ENCODE measurements at regions not wholly inside any gene's neighbourhood (a gene's known extent, or its start where the extent isn't known, plus 50 kb on each side); places are given as distances from the start of the nearest gene placed in this dataset.

DNA sequence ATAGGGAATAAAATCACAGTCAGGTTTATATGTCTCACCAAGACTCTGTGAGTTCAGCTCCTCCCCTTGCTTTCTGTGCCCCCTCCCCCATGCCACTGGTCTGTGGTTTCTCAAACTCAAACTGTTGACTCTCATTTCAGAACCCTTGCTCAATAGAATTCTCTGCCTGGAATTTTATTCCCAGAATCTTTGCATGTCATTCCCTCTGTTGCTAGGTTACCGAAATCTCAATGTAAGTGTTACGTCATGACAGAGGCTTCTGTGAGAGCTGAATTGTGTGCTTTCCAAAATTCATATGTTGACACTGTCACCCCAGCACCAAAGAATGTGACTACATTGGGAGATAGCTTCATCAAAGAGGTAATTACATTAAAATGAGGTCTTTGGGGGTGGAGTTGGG is 1938.8 kb downstream of the TP53TG3F start:
- no peak for DNase-seq (ENCODE audit: low read depth)
- Histone ChIP-seq H2AFZ (ENCODE audit: low read depth, low read length) (no peak overlapping the region), H3K79me2 (ENCODE audit: insufficient read depth, low read length) (no peaks in the 10 kb centered on the region), H3K4me1 (ENCODE audit: insufficient read depth, low read length) (no peaks in the 10 kb centered on the region), H3K27ac (ENCODE audit: low read depth, low read length) (no peak overlapping the region), H3K36me3 (ENCODE audit: insufficient read depth, low read length) (no peaks in the 10 kb centered on the region), H3K4me3 (ENCODE audit: insufficient read depth, low read depth, low read length) (no peak overlapping the region), H3K4me2 (ENCODE audit: low read length) (no peak overlapping the region), H4K20me1 (ENCODE audit: insufficient read depth, low read length) (no peaks in the 10 kb centered on the region), H3K9ac (ENCODE audit: low read length) (no peak overlapping the region), H3K9me3 (ENCODE audit: insufficient read depth, low read depth, low read length) (peaks cover 33% of the 10 kb centered on the region), H3K27me3 (ENCODE audit: insufficient read depth, low read length) (no peaks in the 10 kb centered on the region)
- Mint-ChIP-seq H3K4me3 (ENCODE audit: unreplicated experiment) (no peak overlapping the region), H3K27me3 (ENCODE audit: low read depth, unreplicated experiment) (no peaks in the 10 kb centered on the region), H3K9me3 (ENCODE audit: unreplicated experiment) (peaks cover 14% of the 10 kb centered on the region), H3K36me3 (ENCODE audit: low read depth, unreplicated experiment) (peaks cover 2% of the 10 kb centered on the region), H3K4me1 (ENCODE audit: low read depth, unreplicated experiment) (no peaks in the 10 kb centered on the region), H3K27ac (ENCODE audit: unreplicated experiment) (no peak overlapping the region)
- TF ChIP-seq, protein P1, sequence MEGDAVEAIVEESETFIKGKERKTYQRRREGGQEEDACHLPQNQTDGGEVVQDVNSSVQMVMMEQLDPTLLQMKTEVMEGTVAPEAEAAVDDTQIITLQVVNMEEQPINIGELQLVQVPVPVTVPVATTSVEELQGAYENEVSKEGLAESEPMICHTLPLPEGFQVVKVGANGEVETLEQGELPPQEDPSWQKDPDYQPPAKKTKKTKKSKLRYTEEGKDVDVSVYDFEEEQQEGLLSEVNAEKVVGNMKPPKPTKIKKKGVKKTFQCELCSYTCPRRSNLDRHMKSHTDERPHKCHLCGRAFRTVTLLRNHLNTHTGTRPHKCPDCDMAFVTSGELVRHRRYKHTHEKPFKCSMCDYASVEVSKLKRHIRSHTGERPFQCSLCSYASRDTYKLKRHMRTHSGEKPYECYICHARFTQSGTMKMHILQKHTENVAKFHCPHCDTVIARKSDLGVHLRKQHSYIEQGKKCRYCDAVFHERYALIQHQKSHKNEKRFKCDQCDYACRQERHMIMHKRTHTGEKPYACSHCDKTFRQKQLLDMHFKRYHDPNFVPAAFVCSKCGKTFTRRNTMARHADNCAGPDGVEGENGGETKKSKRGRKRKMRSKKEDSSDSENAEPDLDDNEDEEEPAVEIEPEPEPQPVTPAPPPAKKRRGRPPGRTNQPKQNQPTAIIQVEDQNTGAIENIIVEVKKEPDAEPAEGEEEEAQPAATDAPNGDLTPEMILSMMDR (IDR thresholded peaks at IDR 0.05; ENCODE audit: insufficient read depth, low read depth, low read length), result no peak
- TF ChIP-seq EZH2 (IDR thresholded peaks at IDR 0.05; ENCODE audit: insufficient read depth, low read length), result no peak
- FAIRE-seq, result no peak

DNA sequence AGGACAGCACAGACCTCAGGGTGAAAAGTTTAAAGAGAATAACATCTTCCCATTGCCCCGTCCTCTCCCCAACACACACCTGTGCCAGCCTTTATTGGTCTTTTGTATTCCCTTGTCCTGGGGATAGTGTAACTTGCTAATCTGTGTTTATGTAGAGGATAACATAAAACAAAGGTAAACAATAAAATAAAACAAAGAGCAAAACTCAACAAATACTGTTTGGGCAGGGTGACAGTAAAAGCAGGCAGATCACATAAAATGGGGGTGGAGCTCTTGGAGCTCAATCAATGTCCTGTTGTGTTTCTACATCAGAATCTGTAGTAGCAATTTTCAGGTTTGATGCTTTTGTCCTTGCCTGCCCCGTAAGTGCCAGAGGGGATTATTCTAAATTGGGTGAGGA is 1939.7 kb downstream of the TP53TG3F start:
- TF ChIP-seq, protein P1 (IDR thresholded peaks at IDR 0.05; ENCODE audit: insufficient read depth, low read depth, low read length), result no peak
- TF ChIP-seq EZH2 (IDR thresholded peaks at IDR 0.05; ENCODE audit: insufficient read depth, low read length), result no peak
- H3K27ac Mint-ChIP-seq (ENCODE audit: unreplicated experiment), result no peak overlapping the region
- peaks cover 23% of the 10 kb centered on the region for H3K9me3 ChIP-seq (ENCODE audit: insufficient read depth, low read depth, low read length)
- H3K79me2 ChIP-seq (ENCODE audit: insufficient read depth, low read length), result no peaks in the 10 kb centered on the region
- H3K27me3 ChIP-seq (ENCODE audit: insufficient read depth, low read length), result no peaks in the 10 kb centered on the region
- H3K27me3 Mint-ChIP-seq (ENCODE audit: low read depth, unreplicated experiment), result no peaks in the 10 kb centered on the region
- no peaks in the 10 kb centered on the region for H3K4me1 Mint-ChIP-seq (ENCODE audit: low read depth, unreplicated experiment)
- H3K4me3 Mint-ChIP-seq (ENCODE audit: unreplicated experiment), result no peak overlapping the region
- H3K27ac ChIP-seq (ENCODE audit: low read depth, low read length), result no peak overlapping the region
- no peaks in the 10 kb centered on the region for H3K36me3 Mint-ChIP-seq (ENCODE audit: low read depth, unreplicated experiment)
- no peak overlapping the region for H2AFZ ChIP-seq (ENCODE audit: low read depth, low read length)
- no peaks in the 10 kb centered on the region for H3K4me1 ChIP-seq (ENCODE audit: insufficient read depth, low read length)
- DNase-seq (ENCODE audit: low read depth), result no peak
- no peak overlapping the region for H3K4me2 ChIP-seq (ENCODE audit: low read length)
- no peak overlapping the region for H3K4me3 ChIP-seq (ENCODE audit: insufficient read depth, low read depth, low read length)
- H3K9me3 Mint-ChIP-seq (ENCODE audit: unreplicated experiment), result peaks cover 12% of the 10 kb centered on the region
- FAIRE-seq, result no peak
- H4K20me1 ChIP-seq (ENCODE audit: insufficient read depth, low read length), result no peaks in the 10 kb centered on the region
- no peak overlapping the region for H3K9ac ChIP-seq (ENCODE audit: low read length)
- H3K36me3 ChIP-seq (ENCODE audit: insufficient read depth, low read length), result no peaks in the 10 kb centered on the region

DNA sequence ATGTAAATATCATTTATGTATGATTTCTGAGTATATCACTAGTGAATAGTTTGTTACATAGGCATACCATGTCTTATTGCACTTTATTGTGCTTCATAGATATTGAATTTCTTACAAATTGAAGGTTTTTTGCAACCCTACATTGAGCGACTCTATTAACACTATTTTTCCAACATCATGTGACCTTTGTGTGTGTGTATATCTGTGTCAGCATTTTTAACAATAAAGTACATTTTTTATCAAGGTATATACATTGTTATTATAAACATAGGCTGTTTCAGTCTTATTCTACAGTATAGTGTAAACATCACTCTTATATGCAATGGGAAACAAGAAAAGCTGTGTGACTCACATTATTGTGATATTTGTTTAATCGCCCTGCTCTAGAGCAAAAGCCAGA is 1944.9 kb downstream of the TP53TG3F start:
- no peak for FAIRE-seq

More for the DNA sequence above, 1944.9 kb downstream of the TP53TG3F start:
- no peak overlapping the region for H3K27ac ChIP-seq (ENCODE audit: low read depth, low read length)
- H2AFZ ChIP-seq (ENCODE audit: low read depth, low read length), result no peak overlapping the region
- H3K9ac ChIP-seq (ENCODE audit: low read length), result no peak overlapping the region
- H3K9me3 ChIP-seq (ENCODE audit: insufficient read depth, low read depth, low read length), result peaks cover 22% of the 10 kb centered on the region
- no peaks in the 10 kb centered on the region for H3K79me2 ChIP-seq (ENCODE audit: insufficient read depth, low read length)
- no peak overlapping the region for H3K27ac Mint-ChIP-seq (ENCODE audit: unreplicated experiment)
- no peaks in the 10 kb centered on the region for H3K4me1 Mint-ChIP-seq (ENCODE audit: low read depth, unreplicated experiment)
- no peak overlapping the region for H3K4me3 Mint-ChIP-seq (ENCODE audit: unreplicated experiment)
- TF ChIP-seq, protein P1 (IDR thresholded peaks at IDR 0.05; ENCODE audit: insufficient read depth, low read depth, low read length), result no peak
- TF ChIP-seq EZH2 (IDR thresholded peaks at IDR 0.05; ENCODE audit: insufficient read depth, low read length), result no peak
- H3K4me2 ChIP-seq (ENCODE audit: low read length), result no peak overlapping the region
- no peaks in the 10 kb centered on the region for H3K27me3 Mint-ChIP-seq (ENCODE audit: low read depth, unreplicated experiment)
- H4K20me1 ChIP-seq (ENCODE audit: insufficient read depth, low read length), result no peaks in the 10 kb centered on the region
- no peaks in the 10 kb centered on the region for H3K36me3 Mint-ChIP-seq (ENCODE audit: low read depth, unreplicated experiment)
- DNase-seq (ENCODE audit: low read depth), result no peak
- H3K4me1 ChIP-seq (ENCODE audit: insufficient read depth, low read length), result no peaks in the 10 kb centered on the region
- H3K9me3 Mint-ChIP-seq (ENCODE audit: unreplicated experiment), result peaks cover 4% of the 10 kb centered on the region
- H3K4me3 ChIP-seq (ENCODE audit: insufficient read depth, low read depth, low read length), result no peak overlapping the region
- H3K36me3 ChIP-seq (ENCODE audit: insufficient read depth, low read length), result no peaks in the 10 kb centered on the region
- no peaks in the 10 kb centered on the region for H3K27me3 ChIP-seq (ENCODE audit: insufficient read depth, low read length)

Measured in astrocyte (in vitro differentiated cells and primary cell).